ENCODE measurements at regions not wholly inside any gene's neighbourhood (a gene's known extent, or its start where the extent isn't known, plus 50 kb on each side); places are given as distances from the start of the nearest gene placed in this dataset.

GRCh38 chr5:50984640-50985039, 318.2 kb downstream of the PARP8 start:
- no peaks in the 10 kb centered on the region for H3K27me3 ChIP-seq
- 77 to 82% methylated on average over 2 of the region's 2 CpGs for WGBS, 2 donors
- H3K36me3 ChIP-seq, result no peaks in the 10 kb centered on the region
- no peaks in the 10 kb centered on the region for H3K9me3 ChIP-seq
- DNase-seq (no peak), ATAC-seq (ENCODE audit: low FRiP score in 2 of 2) (no peak)
- H3K4me1 ChIP-seq, result no peaks in the 10 kb centered on the region
- H3K4me3 ChIP-seq, result no peak overlapping the region
- TF ChIP-seq POLR2A (IDR thresholded peaks at IDR 0.05), result no peak
- TF ChIP-seq POLR2AphosphoS5 (IDR thresholded peaks at IDR 0.05), result no peak
- TF ChIP-seq, protein P1, sequence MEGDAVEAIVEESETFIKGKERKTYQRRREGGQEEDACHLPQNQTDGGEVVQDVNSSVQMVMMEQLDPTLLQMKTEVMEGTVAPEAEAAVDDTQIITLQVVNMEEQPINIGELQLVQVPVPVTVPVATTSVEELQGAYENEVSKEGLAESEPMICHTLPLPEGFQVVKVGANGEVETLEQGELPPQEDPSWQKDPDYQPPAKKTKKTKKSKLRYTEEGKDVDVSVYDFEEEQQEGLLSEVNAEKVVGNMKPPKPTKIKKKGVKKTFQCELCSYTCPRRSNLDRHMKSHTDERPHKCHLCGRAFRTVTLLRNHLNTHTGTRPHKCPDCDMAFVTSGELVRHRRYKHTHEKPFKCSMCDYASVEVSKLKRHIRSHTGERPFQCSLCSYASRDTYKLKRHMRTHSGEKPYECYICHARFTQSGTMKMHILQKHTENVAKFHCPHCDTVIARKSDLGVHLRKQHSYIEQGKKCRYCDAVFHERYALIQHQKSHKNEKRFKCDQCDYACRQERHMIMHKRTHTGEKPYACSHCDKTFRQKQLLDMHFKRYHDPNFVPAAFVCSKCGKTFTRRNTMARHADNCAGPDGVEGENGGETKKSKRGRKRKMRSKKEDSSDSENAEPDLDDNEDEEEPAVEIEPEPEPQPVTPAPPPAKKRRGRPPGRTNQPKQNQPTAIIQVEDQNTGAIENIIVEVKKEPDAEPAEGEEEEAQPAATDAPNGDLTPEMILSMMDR (IDR thresholded peaks at IDR 0.05), result no peak
- TF ChIP-seq EP300 (IDR thresholded peaks at IDR 0.05), result no peak
- H3K27ac ChIP-seq, result no peak overlapping the region

GRCh38 chr5:50990296-50990924, 324.0 kb downstream of the PARP8 start:
- WGBS, 2 donors, result 90 to 92% methylated on average over 15 of the region's 15 CpGs
- Histone ChIP-seq H3K27me3 (no peaks in the 10 kb centered on the region), H3K36me3 (no peaks in the 10 kb centered on the region), H3K27ac (no peak overlapping the region), H3K9me3 (no peaks in the 10 kb centered on the region), H3K4me1 (no peaks in the 10 kb centered on the region), H3K4me3 (no peak overlapping the region)
- ATAC-seq (ENCODE audit: low FRiP score in 2 of 2) (no peak), DNase-seq (peak in 1 of 2 donors; percentile 4)
- TF ChIP-seq, protein P1 (IDR thresholded peaks at IDR 0.05), result no peak
- TF ChIP-seq POLR2A (IDR thresholded peaks at IDR 0.05), result no peak
- no peak for TF ChIP-seq POLR2AphosphoS5 (IDR thresholded peaks at IDR 0.05)
- no peak for TF ChIP-seq EP300 (IDR thresholded peaks at IDR 0.05)

DNA sequence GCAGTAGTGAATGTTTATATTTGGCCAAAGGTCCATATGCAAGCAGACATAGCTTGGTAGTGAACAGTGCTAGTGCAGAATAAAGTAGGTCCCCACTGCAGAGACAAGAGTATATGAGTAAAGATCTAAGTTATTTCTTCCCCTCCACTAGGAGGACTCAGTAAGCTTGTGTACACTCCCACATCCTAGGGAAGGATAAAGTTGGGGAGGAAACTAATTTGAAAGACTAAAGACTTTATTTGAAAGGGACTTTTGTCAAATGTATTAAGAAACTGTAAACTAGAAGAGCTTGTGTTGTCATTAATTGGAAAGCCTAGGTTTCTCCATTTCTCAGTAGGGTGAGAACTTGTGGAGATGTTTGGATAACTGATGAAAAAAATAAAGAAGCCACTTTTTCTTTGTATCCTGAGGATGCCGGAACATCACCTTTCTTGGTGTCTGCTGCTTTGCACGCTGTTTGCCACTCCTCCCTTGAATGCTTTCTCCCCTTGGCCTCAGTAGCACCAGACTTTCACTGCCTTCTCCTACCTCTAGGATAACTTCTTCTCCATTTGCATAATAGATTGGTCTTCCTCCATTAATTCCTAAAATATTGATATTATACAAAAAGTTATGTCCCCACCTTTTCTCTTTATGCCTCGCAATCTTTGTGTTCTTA, 329.0 kb downstream of the PARP8 start:
- H3K9me3 ChIP-seq, result no peaks in the 10 kb centered on the region
- DNase-seq (no peak), ATAC-seq (ENCODE audit: low FRiP score in 2 of 2) (no peak)
- 77 to 80% methylated on average over 3 of the region's 3 CpGs for WGBS, 2 donors
- H3K27me3 ChIP-seq, result no peaks in the 10 kb centered on the region
- no peaks in the 10 kb centered on the region for H3K36me3 ChIP-seq
- H3K27ac ChIP-seq, result no peak overlapping the region
- H3K4me3 ChIP-seq, result no peak overlapping the region
- H3K4me1 ChIP-seq, result no peaks in the 10 kb centered on the region
- TF ChIP-seq POLR2A (IDR thresholded peaks at IDR 0.05) (no peak), POLR2AphosphoS5 (IDR thresholded peaks at IDR 0.05) (no peak), EP300 (IDR thresholded peaks at IDR 0.05) (no peak)
- TF ChIP-seq, protein P1 (IDR thresholded peaks at IDR 0.05), result no peak

GRCh38 chr5:51001227-51001923, 334.9 kb downstream of the PARP8 start:
- ATAC-seq (ENCODE audit: low FRiP score in 2 of 2), result no peak
- Histone ChIP-seq H3K9me3 (no peaks in the 10 kb centered on the region), H3K4me1 (no peaks in the 10 kb centered on the region), H3K27ac (no peak overlapping the region), H3K27me3 (no peaks in the 10 kb centered on the region), H3K36me3 (no peaks in the 10 kb centered on the region), H3K4me3 (no peak overlapping the region)
- WGBS, 2 donors, result 76 to 79% methylated on average over 4 of the region's 4 CpGs
- TF ChIP-seq EP300 (IDR thresholded peaks at IDR 0.05) (no peak), POLR2A (IDR thresholded peaks at IDR 0.05) (no peak), POLR2AphosphoS5 (IDR thresholded peaks at IDR 0.05) (no peak)
- TF ChIP-seq, protein P1 (IDR thresholded peaks at IDR 0.05), result no peak
- DNase-seq, result no peak

Measured in upper lobe of left lung (tissue), 6 donors.